HG03571 (cell line): ENCODE measurements at regions not wholly inside any gene's neighbourhood (a gene's known extent, or its start where the extent isn't known, plus 50 kb on each side); places are given as distances from the start of the nearest gene placed in this dataset.
"Not testable (repeated sequence)": the region's sequence is repeated elsewhere in the genome, so short reads cannot be mapped to it uniquely, and the experiment has no call there.

Experiments
- ATAC-seq: cut with Tn5 transposase; IDR thresholded peaks from one replicate; pipeline ENCODE4 v1.9.1; 2021; ENCODE audit not compliant: unreplicated experiment

- ATAC-seq, result no peak
Measured at GRCh38 chr20:11166712-11167111, 492.9 kb upstream of the JAG1 start.

- ATAC-seq, result no peak
Measured at GRCh38 chr20:11168026-11168425, 494.2 kb upstream of the JAG1 start.

GRCh38 chr20:11170025-11170424 lies 496.2 kb upstream of the JAG1 start:
- no peak for ATAC-seq

- ATAC-seq, result no peak
Measured at GRCh38 chr20:11170565-11170964, 496.8 kb upstream of the JAG1 start.

- ATAC-seq, result no peak
Measured at GRCh38 chr20:11172881-11173280, 499.1 kb upstream of the JAG1 start.

GRCh38 chr20:11173916-11174315 lies 500.1 kb upstream of the JAG1 start:
- no peak for ATAC-seq

- ATAC-seq, result no peak
Measured at GRCh38 chr20:11174861-11175260, 501.1 kb upstream of the JAG1 start.

GRCh38 chr20:11176431-11176830 lies 502.6 kb upstream of the JAG1 start:
- ATAC-seq, result no peak

- ATAC-seq, result no peak
Measured at GRCh38 chr20:11178946-11179654, 505.3 kb upstream of the JAG1 start.

- ATAC-seq, result no peak
Measured at GRCh38 chr20:11180186-11180585, 506.4 kb upstream of the JAG1 start.

- ATAC-seq, result not testable (repeated sequence)
Measured at GRCh38 chr20:11181129-11181528, 507.3 kb upstream of the JAG1 start.

- ATAC-seq, result no peak
Measured at GRCh38 chr20:11181966-11182365, 508.2 kb upstream of the JAG1 start.

- ATAC-seq, result no peak
Measured at GRCh38 chr20:11182720-11183119, 508.9 kb upstream of the JAG1 start.

GRCh38 chr20:11186301-11187008 lies 512.7 kb upstream of the JAG1 start:
- ATAC-seq, result no peak

- no peak for ATAC-seq
Measured at GRCh38 chr20:11188843-11189603, 515.2 kb upstream of the JAG1 start.

GRCh38 chr20:11190741-11191140 lies 516.9 kb upstream of the JAG1 start:
- no peak for ATAC-seq

GRCh38 chr20:11192106-11192505 lies 518.3 kb upstream of the JAG1 start:
- no peak for ATAC-seq

GRCh38 chr20:11193241-11193640 lies 519.4 kb upstream of the JAG1 start:
- ATAC-seq, result no peak

- no peak for ATAC-seq
Measured at GRCh38 chr20:11195169-11195568, 521.4 kb upstream of the JAG1 start.

- ATAC-seq, result no peak
Measured at GRCh38 chr20:11195899-11196558, 522.2 kb upstream of the JAG1 start.

GRCh38 chr20:11197851-11198250 lies 524.1 kb upstream of the JAG1 start:
- ATAC-seq, result no peak
